Loucy (cell line): ENCODE measurements at regions not wholly inside any gene's neighbourhood (a gene's known extent, or its start where the extent isn't known, plus 50 kb on each side); places are given as distances from the start of the nearest gene placed in this dataset.
A peak's percentile ranks its signal among the peaks of the same experiment; 100 is the strongest.

Source experiments
- H2AFZ ChIP-seq: fragments of 200-600 bp; sonication (generic); 2 replicates; pipeline ENCODE4 v1.6.0; 2016; ENCODE audit warnings: antibody characterized with exemption, mild to moderate bottlenecking, low read length, moderate library complexity
- H3F3A ChIP-seq: fragments of 200-600 bp; 2 replicates; pipeline ENCODE4 v1.6.0; 2016; ENCODE audit warnings: antibody characterized with exemption, low read depth, mild to moderate bottlenecking
- H3K27me3 ChIP-seq: fragments of 200-600 bp; sonication (generic); 2 replicates; pipeline ENCODE4 v1.6.1; 2014; ENCODE audit warnings: low read length, mild to moderate bottlenecking; ENCODE audit not compliant: insufficient read depth, poor library complexity, severe bottlenecking
- H3K36me3 ChIP-seq: fragments of 200-600 bp; sonication (generic); 2 replicates; pipeline ENCODE4 v1.6.1; 2016; ENCODE audit warnings: low read length; ENCODE audit not compliant: insufficient read depth
- H3K4me1 ChIP-seq: fragments of 200-600 bp; sonication (generic); 2 replicates; pipeline ENCODE4 v1.5.1; 2014; ENCODE audit warnings: low read length, mild to moderate bottlenecking; ENCODE audit not compliant: insufficient read depth, poor library complexity, severe bottlenecking
- H3K4me2 ChIP-seq: fragments of 200-600 bp; sonication (generic); 2 replicates; pipeline ENCODE4 v1.6.0; 2014; ENCODE audit warnings: antibody characterized with exemption, low read length, low read depth, mild to moderate bottlenecking; ENCODE audit not compliant: poor library complexity, severe bottlenecking
- H3K4me3 ChIP-seq: fragments of 200-600 bp; sonication (generic); 2 replicates; pipeline ENCODE4 v1.5.1; 2014; ENCODE audit warnings: low read length, mild to moderate bottlenecking, mixed read lengths; ENCODE audit not compliant: poor library complexity, severe bottlenecking
- H3K79me2 ChIP-seq: fragments of 200-600 bp; sonication (generic); 2 replicates; pipeline ENCODE4 v1.6.1; 2014; ENCODE audit warnings: low read length; ENCODE audit not compliant: insufficient read depth
- H3K9ac ChIP-seq: fragments of 200-600 bp; sonication (generic); 2 replicates; pipeline ENCODE4 v1.6.0; 2014; ENCODE audit warnings: mild to moderate bottlenecking, low read depth, low read length, moderate library complexity; ENCODE audit not compliant: poor library complexity, severe bottlenecking
- H3K9me2 ChIP-seq: fragments of 200-600 bp; sonication (generic); replicated peaks from 2 replicates; pipeline ENCODE4 v1.6.1; 2016; ENCODE audit warnings: low read depth, low read length, mixed read lengths
- H3K9me3 ChIP-seq: fragments of 200-600 bp; sonication (generic); 2 replicates; pipeline ENCODE4 v1.6.1; 2014; ENCODE audit warnings: mild to moderate bottlenecking, antibody characterized with exemption, low read length, low read depth; ENCODE audit not compliant: insufficient read depth
- H4K20me1 ChIP-seq: fragments of 200-600 bp; sonication (generic); 2 replicates; pipeline ENCODE4 v1.6.0; 2014; ENCODE audit warnings: antibody characterized with exemption, low read length, mild to moderate bottlenecking; ENCODE audit not compliant: insufficient read depth, poor library complexity, severe bottlenecking
- EZH2phosphoT487 ChIP-seq: fragments of 200-600 bp; IDR thresholded peaks from 2 replicates; pipeline ENCODE4 v1.6.1; 2018; ENCODE audit warnings: antibody characterized with exemption, mild to moderate bottlenecking, moderate library complexity, borderline replicate concordance
- TF ChIP-seq, protein P1 (sequence below): fragments of 200-600 bp; sonication (generic); conservative IDR thresholded peaks from 2 replicates; pipeline ENCODE4 v1.5.1; 2014; ENCODE audit warnings: mild to moderate bottlenecking, antibody characterized with exemption, low read length

GRCh38 chr12:47021298-47021697 is 58.1 kb upstream of the PCED1B start:
- peaks cover 6% of the 10 kb centered on the region for H3K27me3 ChIP-seq
- H3F3A ChIP-seq: no peaks in the 10 kb centered on the region
- no peak overlapping the region for H3K4me3 ChIP-seq
- no peaks in the 10 kb centered on the region for H3K36me3 ChIP-seq
- H3K9me2 ChIP-seq: no peaks in the 10 kb centered on the region
- H2AFZ ChIP-seq: no peak overlapping the region
- H3K79me2 ChIP-seq: no peaks in the 10 kb centered on the region
- no peak for TF ChIP-seq EZH2phosphoT487
- TF ChIP-seq, protein P1, sequence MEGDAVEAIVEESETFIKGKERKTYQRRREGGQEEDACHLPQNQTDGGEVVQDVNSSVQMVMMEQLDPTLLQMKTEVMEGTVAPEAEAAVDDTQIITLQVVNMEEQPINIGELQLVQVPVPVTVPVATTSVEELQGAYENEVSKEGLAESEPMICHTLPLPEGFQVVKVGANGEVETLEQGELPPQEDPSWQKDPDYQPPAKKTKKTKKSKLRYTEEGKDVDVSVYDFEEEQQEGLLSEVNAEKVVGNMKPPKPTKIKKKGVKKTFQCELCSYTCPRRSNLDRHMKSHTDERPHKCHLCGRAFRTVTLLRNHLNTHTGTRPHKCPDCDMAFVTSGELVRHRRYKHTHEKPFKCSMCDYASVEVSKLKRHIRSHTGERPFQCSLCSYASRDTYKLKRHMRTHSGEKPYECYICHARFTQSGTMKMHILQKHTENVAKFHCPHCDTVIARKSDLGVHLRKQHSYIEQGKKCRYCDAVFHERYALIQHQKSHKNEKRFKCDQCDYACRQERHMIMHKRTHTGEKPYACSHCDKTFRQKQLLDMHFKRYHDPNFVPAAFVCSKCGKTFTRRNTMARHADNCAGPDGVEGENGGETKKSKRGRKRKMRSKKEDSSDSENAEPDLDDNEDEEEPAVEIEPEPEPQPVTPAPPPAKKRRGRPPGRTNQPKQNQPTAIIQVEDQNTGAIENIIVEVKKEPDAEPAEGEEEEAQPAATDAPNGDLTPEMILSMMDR: peak; percentile 89
- no peak overlapping the region for H3K9ac ChIP-seq
- H3K4me2 ChIP-seq: no peak overlapping the region
- H3K9me3 ChIP-seq: no peaks in the 10 kb centered on the region
- H4K20me1 ChIP-seq: no peaks in the 10 kb centered on the region
- no peaks in the 10 kb centered on the region for H3K4me1 ChIP-seq

- no peak overlapping the region for H3K9ac ChIP-seq
- peaks cover 6% of the 10 kb centered on the region for H3K27me3 ChIP-seq
- H3K4me3 ChIP-seq: no peak overlapping the region
- H2AFZ ChIP-seq: no peak overlapping the region
- H3K9me3 ChIP-seq: no peaks in the 10 kb centered on the region
- H4K20me1 ChIP-seq: no peaks in the 10 kb centered on the region
- no peaks in the 10 kb centered on the region for H3K9me2 ChIP-seq
- no peaks in the 10 kb centered on the region for H3K4me1 ChIP-seq
- H3F3A ChIP-seq: no peaks in the 10 kb centered on the region
- H3K4me2 ChIP-seq: no peak overlapping the region
- no peaks in the 10 kb centered on the region for H3K79me2 ChIP-seq
- TF ChIP-seq, protein P1: no peak
- TF ChIP-seq EZH2phosphoT487: no peak
- H3K36me3 ChIP-seq: no peaks in the 10 kb centered on the region
These were observed 57.1 kb upstream of the PCED1B start for GRCh38 chr12:47022296-47022695.

GRCh38 chr12:47023311-47023710 is 56.1 kb upstream of the PCED1B start:
- H2AFZ ChIP-seq: no peak overlapping the region
- H3K36me3 ChIP-seq: no peaks in the 10 kb centered on the region
- H3K9ac ChIP-seq: no peak overlapping the region
- H3K4me2 ChIP-seq: no peak overlapping the region
- no peaks in the 10 kb centered on the region for H3K4me1 ChIP-seq
- no peaks in the 10 kb centered on the region for H3K27me3 ChIP-seq
- H4K20me1 ChIP-seq: no peaks in the 10 kb centered on the region
- no peak for TF ChIP-seq EZH2phosphoT487
- TF ChIP-seq, protein P1: no peak
- H3K79me2 ChIP-seq: no peaks in the 10 kb centered on the region
- no peak overlapping the region for H3K4me3 ChIP-seq
- no peaks in the 10 kb centered on the region for H3F3A ChIP-seq
- no peaks in the 10 kb centered on the region for H3K9me2 ChIP-seq
- no peaks in the 10 kb centered on the region for H3K9me3 ChIP-seq
